ENCODE measurements at regions not wholly inside any gene's neighbourhood (a gene's known extent, or its start where the extent isn't known, plus 50 kb on each side); places are given as distances from the start of the nearest gene placed in this dataset.
A peak's percentile ranks its signal among the peaks of the same experiment; 100 is the strongest.
"Not testable (repeated sequence)": the region's sequence is repeated elsewhere in the genome, so short reads cannot be mapped to it uniquely, and the experiment has no call there.

GRCh38 chr3:71958533-71958932 is 173.6 kb upstream of the PROK2 start:
- no peak for DNase-seq (ENCODE audit: low spot score)

DNA sequence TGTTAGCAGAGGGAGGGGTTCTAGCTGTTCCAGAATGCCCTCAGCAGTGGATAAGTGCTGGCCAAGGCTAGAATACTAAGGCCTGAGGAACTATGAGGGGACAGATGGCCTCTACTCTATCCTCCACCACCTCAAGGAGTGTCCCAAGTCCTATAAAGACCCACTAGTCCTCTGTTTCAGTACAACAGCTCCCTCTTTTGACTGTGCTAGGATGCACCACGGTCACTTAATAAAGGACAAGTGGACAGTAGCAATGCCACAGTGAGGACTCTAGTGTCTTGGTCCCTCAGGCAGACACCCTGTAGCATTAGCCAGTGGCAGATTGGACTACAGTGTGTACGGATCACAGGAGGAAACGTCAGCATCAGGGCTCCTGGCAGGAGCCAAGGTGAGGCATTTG is 171.8 kb upstream of the PROK2 start:
- DNase-seq (ENCODE audit: low spot score), result no peak

DNA sequence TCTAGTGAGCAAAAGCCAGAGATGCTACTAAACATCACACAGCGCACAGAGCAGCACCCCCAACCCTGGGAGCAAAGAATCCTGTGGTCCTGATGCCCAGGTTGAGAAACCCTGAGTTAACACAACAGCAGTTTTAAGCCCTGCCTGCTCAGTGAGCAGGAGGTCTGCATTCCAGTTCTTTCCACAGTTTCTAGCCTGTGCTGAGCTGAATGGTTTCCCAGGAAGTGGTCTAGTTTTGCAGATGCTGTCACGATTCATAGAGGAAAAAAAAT is 171.1 kb upstream of the PROK2 start:
- DNase-seq (ENCODE audit: low spot score), result no peak

- no peak for DNase-seq (ENCODE audit: low spot score)
These were observed 170.5 kb upstream of the PROK2 start for GRCh38 chr3:71955240-71956068.

DNA sequence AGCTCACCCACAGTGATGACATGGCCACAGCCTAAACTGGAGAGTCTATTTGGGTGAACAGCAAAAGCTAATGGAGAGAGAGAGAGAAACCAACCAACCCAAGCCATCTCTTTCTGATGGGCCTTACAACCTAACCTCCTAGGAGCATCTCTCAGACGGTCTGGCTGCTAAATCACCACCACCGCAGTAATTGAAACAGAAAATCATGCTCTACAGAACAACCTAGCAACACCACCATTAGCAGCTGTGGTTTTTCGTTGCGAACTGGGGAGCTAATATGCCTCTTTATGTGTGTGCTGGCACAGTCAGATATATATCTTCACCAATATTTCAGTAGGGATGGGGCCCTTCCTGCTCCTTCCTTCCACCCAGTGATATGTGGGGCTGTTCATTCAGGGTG is 166.9 kb upstream of the PROK2 start:
- no peak for DNase-seq (ENCODE audit: low spot score)

DNA sequence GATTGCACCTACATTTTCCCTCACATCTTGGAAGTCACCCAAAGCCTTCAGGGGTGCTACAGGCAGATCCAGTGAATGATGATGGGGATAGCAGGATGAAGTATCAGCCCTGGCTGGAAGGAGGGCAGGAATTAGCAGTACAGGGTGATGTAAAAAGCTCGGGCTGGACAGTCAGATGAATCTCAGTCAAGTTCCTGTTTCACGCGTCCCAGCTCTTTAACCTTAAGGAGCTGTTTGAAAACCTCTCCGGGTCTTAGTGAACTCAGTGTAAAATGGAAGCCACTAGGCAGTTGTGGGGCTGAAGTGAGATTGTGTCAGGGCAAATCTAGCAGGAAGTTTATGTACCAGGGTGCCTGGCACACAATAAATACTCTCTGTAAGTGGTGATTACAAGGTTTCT is 166.4 kb upstream of the PROK2 start:
- no peak for DNase-seq (ENCODE audit: low spot score)

GRCh38 chr3:71949442-71949841 is 164.5 kb upstream of the PROK2 start:
- no peak for DNase-seq (ENCODE audit: low spot score)

GRCh38 chr3:71944482-71945065 is 159.6 kb upstream of the PROK2 start:
- no peak for DNase-seq (ENCODE audit: low spot score)

GRCh38 chr3:71942432-71943187 is 157.7 kb upstream of the PROK2 start:
- DNase-seq (ENCODE audit: low spot score), result no peak

- no peak for DNase-seq (ENCODE audit: low spot score)
These were observed 155.5 kb upstream of the PROK2 start for GRCh38 chr3:71940486-71940885.

DNA sequence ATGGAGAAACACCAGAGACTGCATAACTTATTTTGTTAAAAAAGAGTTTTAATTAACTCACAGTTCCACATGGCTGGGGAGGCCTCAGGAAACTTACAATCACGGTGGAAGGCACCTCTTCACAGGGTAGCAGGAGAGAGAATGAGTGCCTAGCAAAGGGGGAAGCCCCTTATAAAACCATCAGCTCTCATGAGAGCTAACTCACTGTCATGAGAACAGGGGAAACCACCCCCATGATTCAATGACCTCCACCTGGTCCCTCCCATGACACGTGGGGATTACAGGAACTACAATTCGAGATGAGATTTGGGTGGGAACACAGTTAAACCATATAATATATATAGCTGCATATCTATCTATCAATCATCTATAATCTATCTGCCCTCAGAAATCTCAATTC is 153.1 kb upstream of the PROK2 start:
- DNase-seq (ENCODE audit: low spot score), result not testable (repeated sequence)

GRCh38 chr3:71936681-71937080 is 151.7 kb upstream of the PROK2 start:
- DNase-seq (ENCODE audit: low spot score), result no peak

GRCh38 chr3:71934520-71935270 is 149.7 kb upstream of the PROK2 start:
- DNase-seq (ENCODE audit: low spot score), result no peak

GRCh38 chr3:71931922-71932321 is 147.0 kb upstream of the PROK2 start:
- DNase-seq (ENCODE audit: low spot score), result no peak

DNA sequence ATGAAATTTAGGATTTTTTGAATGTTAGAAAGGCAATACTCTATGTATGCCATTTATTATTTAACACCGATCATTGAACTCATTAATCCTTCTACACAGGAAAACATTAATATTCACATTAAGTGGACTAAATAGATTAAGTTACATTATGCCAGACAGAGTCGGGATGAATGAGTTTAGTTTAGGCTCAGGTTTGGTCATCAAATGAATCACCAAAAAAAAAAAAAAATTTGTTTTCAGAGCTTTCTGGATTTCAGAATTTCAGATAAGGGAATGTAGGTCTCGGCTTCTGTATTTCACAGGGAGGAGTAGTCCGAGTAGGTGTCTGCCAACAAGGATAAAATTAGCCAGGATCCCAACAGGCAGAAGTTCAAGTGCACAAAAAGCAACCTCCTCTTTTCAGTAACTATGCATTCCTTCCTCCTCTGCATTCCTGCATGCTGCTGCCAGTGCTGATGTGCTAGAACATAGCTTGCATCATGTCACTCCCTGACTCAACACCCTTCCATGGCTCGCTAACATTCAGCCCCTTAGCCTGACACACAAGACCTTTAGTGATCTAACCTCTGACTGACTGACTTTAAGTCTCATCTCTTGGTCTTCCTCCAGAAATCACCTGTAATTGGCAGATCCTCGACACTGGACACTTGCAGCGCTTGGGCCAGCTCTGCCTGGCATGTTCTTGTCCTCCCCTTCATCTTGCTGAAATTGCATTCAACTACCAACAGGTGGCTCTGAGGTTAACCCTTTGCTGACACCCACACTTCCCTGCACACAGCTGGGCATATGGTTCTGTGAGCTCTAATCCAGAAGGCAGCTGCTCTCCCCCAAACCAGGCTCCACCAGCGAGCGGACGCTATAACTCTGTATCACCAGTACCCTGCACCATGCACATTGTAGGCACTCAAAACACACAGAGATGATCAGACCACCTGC is 145.4 kb upstream of the PROK2 start:
- no peak for DNase-seq (ENCODE audit: low spot score)

DNA sequence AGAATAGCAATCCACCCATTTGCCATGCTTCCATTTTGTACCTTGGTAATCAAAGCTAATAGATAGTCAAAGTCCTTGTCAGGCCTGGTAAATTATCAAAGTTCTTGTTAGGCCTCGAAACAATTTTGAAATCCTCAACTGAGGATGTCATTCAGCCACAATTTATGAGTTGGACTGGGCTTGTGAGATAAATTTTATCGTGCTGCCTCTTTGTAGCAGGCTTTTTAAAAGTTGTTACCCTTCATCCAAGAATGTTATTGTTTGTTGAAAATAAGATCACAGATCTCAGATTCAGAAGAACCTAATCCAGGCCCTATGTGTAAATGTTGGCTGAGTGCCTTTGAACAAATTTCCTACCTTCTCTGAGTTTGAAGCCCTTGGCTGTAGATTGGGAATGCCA is 143.3 kb upstream of the PROK2 start:
- no peak for DNase-seq (ENCODE audit: low spot score)

GRCh38 chr3:71927505-71928066 is 142.6 kb upstream of the PROK2 start:
- no peak for DNase-seq (ENCODE audit: low spot score)

DNA sequence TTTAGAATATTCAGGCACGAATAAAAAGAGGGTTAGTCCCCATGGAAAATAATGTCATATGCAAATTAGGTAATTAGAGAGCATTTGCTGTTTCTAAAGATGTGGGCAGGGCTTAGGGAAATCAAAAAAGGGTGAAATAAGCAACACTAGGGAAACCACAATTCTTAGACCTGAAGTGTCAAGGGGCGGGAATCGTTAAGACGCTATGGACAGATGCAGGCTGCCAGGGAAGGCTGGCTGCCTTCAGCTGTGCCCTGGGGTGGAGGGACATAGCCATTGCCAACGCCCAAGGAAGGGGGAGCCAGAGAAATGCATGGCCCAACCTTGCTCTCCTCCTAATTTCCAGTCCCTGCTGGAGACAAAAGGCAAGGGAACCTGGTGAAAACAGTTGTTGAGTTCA is 141.7 kb upstream of the PROK2 start:
- DNase-seq (ENCODE audit: low spot score), result no peak

- peak; percentile 42 for DNase-seq (ENCODE audit: low spot score)
These were observed 141.3 kb upstream of the PROK2 start for GRCh38 chr3:71926262-71926600.

DNA sequence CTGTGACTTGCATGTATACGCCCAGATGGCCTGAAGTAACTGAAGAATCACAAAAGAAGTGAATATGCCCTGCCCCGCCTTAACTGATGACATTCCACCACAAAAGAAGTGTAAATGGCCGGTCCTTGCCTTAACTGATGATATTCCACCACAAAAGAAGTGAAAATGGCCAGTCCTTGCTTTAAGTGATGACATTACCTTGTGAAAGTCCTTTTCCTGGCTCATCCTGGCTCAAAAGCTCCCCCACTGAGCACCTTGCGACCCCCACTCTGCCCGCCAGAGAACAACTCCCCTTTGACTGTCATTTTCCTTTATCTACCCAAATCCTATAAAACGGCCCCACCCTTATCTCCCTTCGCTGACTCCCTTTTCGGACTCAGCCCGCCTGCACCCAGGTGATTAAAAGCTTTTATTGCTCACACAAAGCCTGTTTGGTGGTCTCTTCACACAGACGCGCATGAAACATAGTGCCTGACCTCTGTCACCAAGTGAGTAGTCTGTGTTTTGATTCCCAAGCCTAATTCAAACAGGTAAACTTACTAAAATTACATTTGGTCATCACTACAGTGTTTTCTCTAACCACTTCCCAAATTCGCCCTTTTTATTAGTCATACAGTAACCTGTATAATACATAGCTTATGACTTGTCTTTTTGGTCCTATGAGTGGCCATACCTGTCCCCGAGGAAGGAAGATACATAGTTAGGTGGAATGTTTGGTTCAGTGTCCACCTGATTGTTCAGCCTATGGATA is 140.7 kb upstream of the PROK2 start:
- DNase-seq (ENCODE audit: low spot score), result not testable (repeated sequence)

DNA sequence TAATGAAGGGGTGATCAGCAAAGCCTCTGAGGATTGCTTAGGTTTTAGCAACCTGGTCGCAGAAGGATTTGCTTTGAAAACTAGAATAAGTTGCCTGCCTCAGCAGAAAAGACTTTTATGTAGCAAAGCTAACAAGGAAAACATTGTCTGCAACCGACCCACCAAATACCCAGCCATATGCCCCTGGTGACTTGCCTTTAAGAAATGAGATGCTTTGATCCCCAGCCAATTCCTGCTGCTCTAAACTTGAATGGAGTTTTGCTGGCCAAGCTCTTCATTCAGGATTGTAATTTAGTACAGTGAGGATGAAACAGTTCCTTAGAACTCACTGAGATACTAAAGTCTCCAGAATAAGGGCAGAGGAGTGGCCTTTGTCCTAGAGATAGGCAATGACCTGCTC is 139.8 kb upstream of the PROK2 start:
- no peak for DNase-seq (ENCODE audit: low spot score)

Measured in HuH-7.5 (cell line).